ENCODE measurements at regions not wholly inside any gene's neighbourhood (a gene's known extent, or its start where the extent isn't known, plus 50 kb on each side); places are given as distances from the start of the nearest gene placed in this dataset.
"Not testable (repeated sequence)": the region's sequence is repeated elsewhere in the genome, so short reads cannot be mapped to it uniquely, and the experiment has no call there.

GRCh38 chr6:28683945-28684538 is 158.4 kb downstream of the GPX5 start:
- TF ChIP-seq CTCF (IDR thresholded peaks at IDR 0.05; ENCODE audit: low read length, missing control alignments): peak; percentile 66
- peak; percentile 68 for DNase-seq (ENCODE audit: low read depth)
- no peak overlapping the region for H3K4me3 ChIP-seq (replicated peaks; ENCODE audit: low read depth, low read length)

GRCh38 chr6:28685960-28686359 is 160.3 kb downstream of the GPX5 start:
- peak overlapping the region; percentile 46 for H3K4me3 ChIP-seq (replicated peaks; ENCODE audit: low read depth, low read length)

GRCh38 chr6:28686446-28687027 is 160.9 kb downstream of the GPX5 start:
- TF ChIP-seq CTCF (IDR thresholded peaks at IDR 0.05; ENCODE audit: low read length, missing control alignments): peak; percentile 58
- peak; percentile 88 for DNase-seq (ENCODE audit: low read depth)
- H3K4me3 ChIP-seq (replicated peaks; ENCODE audit: low read depth, low read length): peak overlapping the region; percentile 46

More at GRCh38 chr6:28685960-28686359, 160.3 kb downstream of the GPX5 start:
- DNase-seq (ENCODE audit: low read depth): peak; percentile 64

GRCh38 chr6:28687309-28687981 is 161.8 kb downstream of the GPX5 start:
- not testable (repeated sequence) for DNase-seq (ENCODE audit: low read depth); H3K4me3 ChIP-seq (replicated peaks; ENCODE audit: low read depth, low read length)

GRCh38 chr6:28691991-28692390 is 166.3 kb downstream of the GPX5 start:
- H3K4me3 ChIP-seq (replicated peaks; ENCODE audit: low read depth, low read length); DNase-seq (ENCODE audit: low read depth): not testable (repeated sequence)

GRCh38 chr6:28693033-28693750 is 167.5 kb downstream of the GPX5 start:
- no peak overlapping the region for H3K4me3 ChIP-seq (replicated peaks; ENCODE audit: low read depth, low read length)
- no peak for TF ChIP-seq CTCF (IDR thresholded peaks at IDR 0.05; ENCODE audit: low read length, missing control alignments)

GRCh38 chr6:28693751-28694443 is 168.2 kb downstream of the GPX5 start:
- no peak for TF ChIP-seq CTCF (IDR thresholded peaks at IDR 0.05; ENCODE audit: low read length, missing control alignments)
- H3K4me3 ChIP-seq (replicated peaks; ENCODE audit: low read depth, low read length): no peak overlapping the region

More at GRCh38 chr6:28693033-28693750, 167.5 kb downstream of the GPX5 start:
- DNase-seq (ENCODE audit: low read depth): no peak

GRCh38 chr6:28695715-28696114 is 170.0 kb downstream of the GPX5 start:
- TF ChIP-seq CTCF (IDR thresholded peaks at IDR 0.05; ENCODE audit: low read length, missing control alignments): no peak
- no peak for DNase-seq (ENCODE audit: low read depth)
- peak overlapping the region; percentile 40 for H3K4me3 ChIP-seq (replicated peaks; ENCODE audit: low read depth, low read length)

More at GRCh38 chr6:28693751-28694443, 168.2 kb downstream of the GPX5 start:
- no peak for DNase-seq (ENCODE audit: low read depth)

Measured in fibroblast of pulmonary artery (primary cell).